Non-pigmented ciliary epithelial cell (primary cell): ENCODE measurements at regions not wholly inside any gene's neighbourhood (a gene's known extent, or its start where the extent isn't known, plus 50 kb on each side); places are given as distances from the start of the nearest gene placed in this dataset.

Experiments used
- DNase-seq: peaks from one replicate; pipeline ENCODE4 v3.0.0-alpha.2; 2010; ENCODE audit warnings: low read depth

DNA sequence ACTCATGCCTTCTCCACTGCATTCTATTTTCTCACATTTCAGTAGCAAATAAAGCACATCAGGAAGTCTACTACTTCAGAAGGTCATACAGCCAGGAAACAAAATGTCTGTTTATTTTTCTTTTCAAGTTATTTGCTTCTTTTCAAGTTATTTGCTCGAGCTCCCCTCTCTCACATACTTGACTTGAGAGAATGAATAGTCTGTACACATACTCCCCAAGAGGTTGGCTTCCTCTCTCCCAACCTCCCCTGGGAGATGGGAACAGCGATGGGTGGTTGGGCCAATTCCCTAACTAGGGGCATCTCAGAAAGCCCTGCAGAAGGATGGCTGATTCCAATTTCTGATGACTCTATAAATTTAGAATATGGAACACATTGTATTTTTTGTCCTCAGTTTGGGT lies 64.7 kb upstream of the PTPN13 start:
- DNase-seq = no peak

- no peak for DNase-seq
Observed at GRCh38 chr4:86530183-86530582, 63.9 kb upstream of the PTPN13 start.

DNA sequence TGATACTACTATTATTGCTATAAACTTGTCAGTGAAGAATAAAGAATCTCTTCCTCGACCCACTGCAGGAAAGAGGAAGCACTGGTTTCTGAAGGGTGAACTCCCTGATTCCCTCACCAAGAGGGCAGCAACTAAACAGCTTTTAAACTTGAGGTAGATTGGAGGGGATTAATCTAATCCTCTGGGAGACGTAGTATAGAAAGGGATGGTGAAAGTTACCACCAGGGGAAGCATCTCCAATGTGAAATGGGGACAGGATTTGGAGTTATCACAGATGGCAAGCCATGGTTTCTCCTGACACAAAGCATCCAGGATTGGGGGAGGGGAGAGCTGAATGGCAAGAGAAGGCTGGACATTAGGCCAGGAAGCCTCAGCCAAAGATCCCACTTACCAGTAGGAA lies 62.7 kb upstream of the PTPN13 start:
- DNase-seq = no peak

DNA sequence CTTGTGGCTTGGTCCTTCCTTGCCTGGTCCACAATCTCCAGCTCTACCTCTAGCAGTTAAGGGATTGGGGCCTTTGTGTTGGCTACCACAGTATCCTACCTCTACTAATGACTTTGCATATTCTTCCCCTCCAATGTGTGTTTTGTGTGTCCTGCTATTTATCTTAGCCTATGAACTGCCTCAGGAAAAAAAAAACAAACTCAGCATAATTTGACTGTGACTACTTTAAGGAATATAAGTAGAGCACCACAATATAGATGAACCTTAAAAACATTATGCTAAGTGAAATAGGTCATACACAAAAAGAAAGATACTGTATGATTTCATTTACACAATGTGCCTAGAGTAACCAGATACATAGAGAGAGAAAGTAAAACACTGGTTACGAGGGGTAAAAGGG lies 61.3 kb upstream of the PTPN13 start:
- no peak for DNase-seq

DNA sequence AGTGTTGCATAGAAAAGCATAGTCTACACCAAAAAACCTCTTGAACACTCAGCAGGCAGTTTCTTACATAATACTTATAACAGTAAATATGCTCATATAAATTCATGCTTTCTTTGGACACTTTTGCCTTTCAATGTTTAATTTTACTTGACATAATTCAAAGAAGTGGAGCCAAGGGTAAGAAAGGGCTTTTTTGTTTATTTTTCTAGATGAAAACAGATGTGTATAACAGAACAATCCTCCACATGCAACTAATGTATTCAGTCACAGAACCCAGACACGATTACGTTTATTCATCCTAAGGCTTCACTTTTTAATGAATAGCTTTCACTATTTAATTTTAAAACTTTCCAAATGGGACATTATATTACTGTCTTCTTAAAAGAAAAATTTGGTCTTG lies 58.0 kb upstream of the PTPN13 start:
- DNase-seq = no peak

GRCh38 chr4:86542319-86543027 lies 51.6 kb upstream of the PTPN13 start:
- DNase-seq = no peak

GRCh38 chr4:86543080-86543479 lies 51.0 kb upstream of the PTPN13 start:
- no peak for DNase-seq

GRCh38 chr4:86543560-86544309 lies 50.4 kb upstream of the PTPN13 start:
- DNase-seq = no peak

DNA sequence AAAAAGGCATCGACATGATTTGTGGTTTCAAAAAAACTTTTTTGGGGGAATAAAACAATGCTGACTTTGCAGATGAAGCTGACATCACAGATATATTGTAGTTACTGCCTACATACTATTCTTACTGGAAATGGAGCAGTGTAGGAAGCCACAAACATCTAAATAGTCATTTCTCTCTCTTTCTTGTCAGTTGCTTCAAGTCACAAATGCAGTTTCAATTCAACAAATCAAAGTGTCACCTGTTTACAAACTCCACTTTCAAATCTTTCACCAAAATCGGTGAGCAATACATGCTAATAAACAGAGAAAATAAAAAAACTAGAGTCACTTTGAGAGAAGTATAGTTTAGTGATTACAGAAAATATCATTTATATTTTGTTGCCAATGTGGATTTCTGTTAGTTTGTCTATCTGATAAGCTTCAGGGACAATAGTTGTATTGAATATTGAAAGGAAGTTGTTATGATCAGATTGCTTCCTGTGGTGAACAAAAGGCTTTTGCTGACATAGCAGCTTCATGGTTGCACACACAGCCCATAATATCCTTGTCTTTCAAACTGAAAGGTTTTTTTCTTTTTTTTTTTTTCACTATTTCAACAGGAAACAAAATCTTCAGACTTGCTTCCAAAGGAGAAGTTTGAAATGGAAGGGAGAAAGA lies 49.7 kb upstream of the PTPN13 start:
- DNase-seq = no peak
